H9 (cell line): ENCODE measurements at regions not wholly inside any gene's neighbourhood (a gene's known extent, or its start where the extent isn't known, plus 50 kb on each side); places are given as distances from the start of the nearest gene placed in this dataset.

Experiments used
- DNase-seq: peaks from one replicate; pipeline ENCODE4 v3.0.0-alpha.2; 2017
- H2AFZ ChIP-seq: one replicate; pipeline ENCODE4 v1.6.1; 2013; ENCODE audit warnings: mild to moderate bottlenecking, low read length, control low read depth, moderate library complexity
- H2AK5ac ChIP-seq: 2 replicates; pipeline ENCODE4 v1.6.1; 2013; ENCODE audit warnings: low read length, control low read depth, mixed read lengths; ENCODE audit not compliant: insufficient read length
- H2BK120ac ChIP-seq: one replicate; pipeline ENCODE4 v1.6.1; 2013; ENCODE audit warnings: low read depth, mild to moderate bottlenecking, low read length, control low read depth, inconsistent platforms; ENCODE audit not compliant: poor library complexity, severe bottlenecking
- H2BK12ac ChIP-seq: 2 replicates; pipeline ENCODE4 v1.6.1; 2013; ENCODE audit warnings: low read length, control low read depth, mixed read lengths, low read depth; ENCODE audit not compliant: insufficient read length
- H2BK15ac ChIP-seq: 2 replicates; pipeline ENCODE4 v1.6.1; 2013; ENCODE audit warnings: low read depth, low read length, control low read depth
- H2BK20ac ChIP-seq: one replicate; pipeline ENCODE4 v1.6.1; 2013; ENCODE audit warnings: low read depth, mild to moderate bottlenecking, low read length, control low read depth, inconsistent platforms; ENCODE audit not compliant: poor library complexity, severe bottlenecking
- H2BK5ac ChIP-seq: 2 replicates; pipeline ENCODE4 v1.6.1; 2013; ENCODE audit warnings: low read length, control low read depth, mixed read lengths; ENCODE audit not compliant: insufficient read length
- H3K14ac ChIP-seq: 2 replicates; pipeline ENCODE4 v1.6.1; 2013; ENCODE audit warnings: low read length, control low read depth; ENCODE audit not compliant: insufficient read depth
- H3K18ac ChIP-seq: 2 replicates; pipeline ENCODE4 v1.6.1; 2013; ENCODE audit warnings: low read depth, mild to moderate bottlenecking, mixed read lengths, low read length, control low read depth; ENCODE audit not compliant: insufficient read length
- H3K23ac ChIP-seq: 2 replicates; pipeline ENCODE4 v1.6.1; 2013; ENCODE audit warnings: low read length, control low read depth, mixed read lengths, low read depth; ENCODE audit not compliant: insufficient read length
- H3K23me2 ChIP-seq: 2 replicates; pipeline ENCODE4 v1.6.1; 2013; ENCODE audit warnings: low read depth, mild to moderate bottlenecking, mixed read lengths, low read length, control low read depth; ENCODE audit not compliant: insufficient read length, poor library complexity, severe bottlenecking
- H3K27ac ChIP-seq: 2 replicates; pipeline ENCODE4 v1.5.1; 2013; ENCODE audit warnings: low read length, control low read depth, mixed read lengths, low read depth; ENCODE audit not compliant: insufficient read length
- H3K27me3 ChIP-seq: 2 replicates; pipeline ENCODE4 v1.6.1; 2013; ENCODE audit warnings: low read length, control low read depth, inconsistent platforms; ENCODE audit not compliant: insufficient read depth
- H3K4ac ChIP-seq: 2 replicates; pipeline ENCODE4 v1.6.1; 2013; ENCODE audit warnings: low read depth, mild to moderate bottlenecking, control low read depth, inconsistent platforms, low read length, moderate library complexity
- H3K4me1 ChIP-seq: 2 replicates; pipeline ENCODE4 v1.6.1; 2013; ENCODE audit warnings: low read length, control low read depth, inconsistent platforms; ENCODE audit not compliant: insufficient read depth
- H3K4me2 ChIP-seq: 2 replicates; pipeline ENCODE4 v1.6.1; 2013; ENCODE audit warnings: low read length, control low read depth, mixed read lengths; ENCODE audit not compliant: insufficient read length, insufficient read depth
- H3K56ac ChIP-seq: 2 replicates; pipeline ENCODE4 v1.6.1; 2013; ENCODE audit warnings: low read depth, mild to moderate bottlenecking, mixed read lengths, low read length, control low read depth; ENCODE audit not compliant: insufficient read length
- H3K79me1 ChIP-seq: 2 replicates; pipeline ENCODE4 v1.6.1; 2013; ENCODE audit warnings: low read depth, mild to moderate bottlenecking, moderate library complexity, low read length, control low read depth, inconsistent platforms; ENCODE audit not compliant: insufficient read depth, poor library complexity, severe bottlenecking
- H3K79me2 ChIP-seq: 2 replicates; pipeline ENCODE4 v1.6.1; 2013; ENCODE audit warnings: low read length, control low read depth, inconsistent platforms; ENCODE audit not compliant: insufficient read depth
- H3K9ac ChIP-seq: 2 replicates; pipeline ENCODE4 v1.6.1; 2013; ENCODE audit warnings: low read length, control low read depth, mixed read lengths; ENCODE audit not compliant: insufficient read length; ENCODE audit errors: extremely low read depth
- H3K9me3 ChIP-seq: one replicate; pipeline ENCODE4 v1.6.1; 2013; ENCODE audit warnings: low read depth, low read length, inconsistent platforms; ENCODE audit not compliant: control insufficient read depth
- H3T11ph ChIP-seq: one replicate; pipeline ENCODE4 v1.6.1; 2013; ENCODE audit warnings: mild to moderate bottlenecking, low read length, control low read depth, inconsistent platforms
- H4K20me1 ChIP-seq: one replicate; pipeline ENCODE4 v1.6.1; 2013; ENCODE audit not compliant: control insufficient read depth, insufficient read length, insufficient read depth
- H4K5ac ChIP-seq: 2 replicates; pipeline ENCODE4 v1.6.1; 2013; ENCODE audit warnings: low read depth, mild to moderate bottlenecking, mixed read lengths, low read length, control low read depth; ENCODE audit not compliant: insufficient read length
- H4K8ac ChIP-seq: replicated peaks from 2 replicates; pipeline ENCODE4 v1.6.1; 2013; ENCODE audit warnings: low read length, control low read depth, mixed read lengths, low read depth; ENCODE audit not compliant: insufficient read length
- H4K91ac ChIP-seq: 2 replicates; pipeline ENCODE4 v1.6.1; 2013; ENCODE audit warnings: low read depth, mild to moderate bottlenecking, moderate library complexity, mixed read lengths, low read length, control low read depth; ENCODE audit not compliant: insufficient read length
- H3K27ac Mint-ChIP-seq, 3 experiments: 2 replicates in 2 of 3; 3 replicates in 1 of 3; pipeline ENCODE4 v1.8.0; 2020 to 2021; ENCODE audit warnings: mixed read lengths in 3 of 3, mild to moderate bottlenecking in 1 of 3, moderate library complexity in 1 of 3
- H3K27me3 Mint-ChIP-seq: 2 replicates; pipeline ENCODE4 v1.8.0; 2021; ENCODE audit warnings: low read depth, mild to moderate bottlenecking, moderate library complexity, mixed read lengths
- H3K36me3 Mint-ChIP-seq, 3 experiments: 2 replicates in 2 of 3; 3 replicates in 1 of 3; pipeline ENCODE4 v1.8.0; 2020 to 2021; ENCODE audit warnings: low read depth in 3 of 3, mixed read lengths in 3 of 3; ENCODE audit not compliant: insufficient read depth in 1 of 3
- H3K4me1 Mint-ChIP-seq, 2 experiments: 2 replicates each; pipeline ENCODE4 v1.8.0; 2020; ENCODE audit warnings: mixed read lengths in 2 of 2
- H3K4me3 Mint-ChIP-seq, 2 experiments: 2 replicates in 1 of 2; 3 replicates in 1 of 2; pipeline ENCODE4 v1.8.0; 2020 to 2021; ENCODE audit warnings: mild to moderate bottlenecking in 2 of 2, mixed read lengths in 2 of 2, moderate library complexity in 1 of 2
- H3K9me3 Mint-ChIP-seq, 2 experiments: 2 replicates in 1 of 2; 3 replicates in 1 of 2; pipeline ENCODE4 v1.8.0; 2020; ENCODE audit warnings: mild to moderate bottlenecking in 2 of 2, mixed read lengths in 2 of 2, moderate library complexity in 1 of 2
- WGBS: extraction: QIAGEN DNeasy Blood & Tissue Kit; methylation state at CpG from one replicate; pipeline ENCODE4 v1.1.7; 2013; ENCODE audit warnings: missing lambda C conversion rate, low lambda C conversion rate, mixed read lengths; ENCODE audit not compliant: insufficient read length; ENCODE audit errors: extremely low coverage; 5-methylcytosine and 5-hydroxymethylcytosine counted together
- TF ChIP-seq, protein P1 (sequence below): fragments of 200-600 bp; sonication (generic); conservative IDR thresholded peaks from 3 replicates; pipeline ENCODE4 v1.8.0; 2021; ENCODE audit warnings: antibody characterized with exemption, mild to moderate bottlenecking

DNA sequence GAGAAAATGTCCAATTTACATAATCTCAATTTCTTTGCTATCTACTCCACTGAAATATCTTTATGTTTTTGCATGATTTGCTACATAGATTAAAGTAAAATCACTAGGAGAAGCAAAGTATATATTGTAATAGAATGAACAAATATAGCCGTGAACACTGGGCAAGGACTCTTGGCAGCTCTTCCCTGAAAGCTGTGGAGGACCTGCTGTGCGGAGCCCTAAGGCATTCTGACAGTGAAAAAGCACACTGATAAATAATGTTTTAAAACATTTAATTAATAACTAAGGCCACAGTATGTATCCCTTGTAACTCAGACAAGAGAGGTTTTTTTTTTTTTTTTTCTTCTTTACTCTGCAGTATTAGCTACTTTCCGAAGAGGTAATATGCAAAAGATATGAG is 256.1 kb upstream of the DPYD start:
- Histone ChIP-seq H3K27ac (no peak overlapping the region), H3K23ac (no peak overlapping the region), H3K4me1 (no peaks in the 10 kb centered on the region), H4K91ac (no peak overlapping the region), H2AFZ (no peak overlapping the region), H3K4me2 (no peak overlapping the region), H2BK120ac (no peak overlapping the region), H3K56ac (no peak overlapping the region), H3K27me3 (no peaks in the 10 kb centered on the region), H3K18ac (no peak overlapping the region), H4K20me1 (no peaks in the 10 kb centered on the region), H3K79me1 (no peaks in the 10 kb centered on the region), H3K9ac (no peak overlapping the region), H4K5ac (no peak overlapping the region), H3K4ac (no peak overlapping the region), H2BK15ac (no peak overlapping the region), H3K79me2 (no peaks in the 10 kb centered on the region), H2AK5ac (no peak overlapping the region), H4K8ac (no peak overlapping the region), H2BK20ac (no peak overlapping the region), H3K23me2 (no peaks in the 10 kb centered on the region), H2BK5ac (no peak overlapping the region), H3K9me3 (no peaks in the 10 kb centered on the region), H3K14ac (no peak overlapping the region), H3T11ph (no peak overlapping the region), H2BK12ac (no peak overlapping the region)
- Mint-ChIP-seq H3K27me3 (no peaks in the 10 kb centered on the region), H3K9me3 (no peaks in the 10 kb centered on the region), H3K36me3 (no peaks in the 10 kb centered on the region), H3K4me3 (no peak overlapping the region), H3K4me1 (no peaks in the 10 kb centered on the region), H3K27ac (no peak overlapping the region)
- DNase-seq = no peak
- TF ChIP-seq, protein P1, sequence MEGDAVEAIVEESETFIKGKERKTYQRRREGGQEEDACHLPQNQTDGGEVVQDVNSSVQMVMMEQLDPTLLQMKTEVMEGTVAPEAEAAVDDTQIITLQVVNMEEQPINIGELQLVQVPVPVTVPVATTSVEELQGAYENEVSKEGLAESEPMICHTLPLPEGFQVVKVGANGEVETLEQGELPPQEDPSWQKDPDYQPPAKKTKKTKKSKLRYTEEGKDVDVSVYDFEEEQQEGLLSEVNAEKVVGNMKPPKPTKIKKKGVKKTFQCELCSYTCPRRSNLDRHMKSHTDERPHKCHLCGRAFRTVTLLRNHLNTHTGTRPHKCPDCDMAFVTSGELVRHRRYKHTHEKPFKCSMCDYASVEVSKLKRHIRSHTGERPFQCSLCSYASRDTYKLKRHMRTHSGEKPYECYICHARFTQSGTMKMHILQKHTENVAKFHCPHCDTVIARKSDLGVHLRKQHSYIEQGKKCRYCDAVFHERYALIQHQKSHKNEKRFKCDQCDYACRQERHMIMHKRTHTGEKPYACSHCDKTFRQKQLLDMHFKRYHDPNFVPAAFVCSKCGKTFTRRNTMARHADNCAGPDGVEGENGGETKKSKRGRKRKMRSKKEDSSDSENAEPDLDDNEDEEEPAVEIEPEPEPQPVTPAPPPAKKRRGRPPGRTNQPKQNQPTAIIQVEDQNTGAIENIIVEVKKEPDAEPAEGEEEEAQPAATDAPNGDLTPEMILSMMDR = no peak
- WGBS = no CpG with 5 or more reads among the region's 3 CpGs
